GM23338 (cell line): ENCODE measurements at regions not wholly inside any gene's neighbourhood (a gene's known extent, or its start where the extent isn't known, plus 50 kb on each side); places are given as distances from the start of the nearest gene placed in this dataset.

Experiments used
- ATAC-seq: fragments of 200-7000 bp; cut with Tn5 transposase; 3 replicates; pipeline ENCODE4 v1.9.1; 2020
- DNase-seq: peaks from one replicate; pipeline ENCODE4 v3.0.0-alpha.2; 2015; ENCODE audit warnings: low spot score
- H2AFZ ChIP-seq: fragments of 200-600 bp; sonication (generic); 2 replicates; pipeline ENCODE4 v1.8.0; 2016; ENCODE audit warnings: antibody characterized with exemption, mild to moderate bottlenecking, moderate library complexity
- H3F3A ChIP-seq: fragments of 200-600 bp; sonication (generic); replicated peaks from 2 replicates; pipeline ENCODE4 v1.8.0; 2017; ENCODE audit warnings: antibody characterized with exemption, mixed run types, low read depth
- H3K27ac ChIP-seq: fragments of 200-600 bp; sonication (generic); 2 replicates; pipeline ENCODE4 v1.6.1; 2016; ENCODE audit warnings: low read depth
- H3K27me3 ChIP-seq: fragments of 200-600 bp; sonication (generic); 2 replicates; pipeline ENCODE4 v1.8.0; 2016; ENCODE audit warnings: mild to moderate bottlenecking, mixed run types, moderate library complexity; ENCODE audit not compliant: insufficient read depth
- H3K36me3 ChIP-seq: fragments of 200-600 bp; sonication (generic); 2 replicates; pipeline ENCODE4 v1.8.0; 2016; ENCODE audit warnings: mild to moderate bottlenecking; ENCODE audit not compliant: insufficient read depth
- H3K4me1 ChIP-seq: fragments of 200-600 bp; sonication (generic); 2 replicates; pipeline ENCODE4 v1.8.0; 2016; ENCODE audit warnings: mild to moderate bottlenecking, moderate library complexity; ENCODE audit not compliant: insufficient read depth
- H3K4me2 ChIP-seq: fragments of 200-600 bp; sonication (generic); 2 replicates; pipeline ENCODE4 v1.7.1; 2017; ENCODE audit warnings: mixed run types
- H3K4me3 ChIP-seq: fragments of 200-600 bp; sonication (generic); 2 replicates; pipeline ENCODE4 v1.6.1; 2016; ENCODE audit warnings: mixed run types
- H3K79me2 ChIP-seq: fragments of 200-600 bp; sonication (generic); replicated peaks from 2 replicates; pipeline ENCODE4 v1.8.0; 2017; ENCODE audit warnings: mild to moderate bottlenecking; ENCODE audit not compliant: insufficient read depth
- H3K9me2 ChIP-seq: fragments of 200-600 bp; sonication (generic); 2 replicates; pipeline ENCODE4 v1.8.0; 2017; ENCODE audit not compliant: insufficient read depth
- H4K20me1 ChIP-seq: fragments of 200-600 bp; sonication (generic); replicated peaks from 2 replicates; pipeline ENCODE4 v1.8.0; 2017; ENCODE audit warnings: mild to moderate bottlenecking; ENCODE audit not compliant: insufficient read depth
- H3K27ac Mint-ChIP-seq: 2 replicates; pipeline ENCODE4 v1.8.0; 2020; ENCODE audit warnings: inconsistent platforms, mild to moderate bottlenecking, moderate library complexity, mixed read lengths
- H3K27me3 Mint-ChIP-seq: 3 replicates; pipeline ENCODE4 v1.8.0; 2022; ENCODE audit warnings: low read depth, mild to moderate bottlenecking, moderate library complexity, mixed read lengths, inconsistent platforms; ENCODE audit not compliant: insufficient read depth, poor library complexity
- H3K36me3 Mint-ChIP-seq: 3 replicates; pipeline ENCODE4 v1.8.0; 2021; ENCODE audit warnings: low read depth, mild to moderate bottlenecking, inconsistent platforms, moderate library complexity, mixed read lengths
- H3K4me1 Mint-ChIP-seq: 3 replicates; pipeline ENCODE4 v1.8.0; 2020; ENCODE audit warnings: mild to moderate bottlenecking, inconsistent platforms, mixed read lengths
- H3K4me3 Mint-ChIP-seq: 3 replicates; pipeline ENCODE4 v1.8.0; 2021; ENCODE audit warnings: moderate library complexity, mild to moderate bottlenecking, inconsistent platforms, mixed read lengths
- H3K9me3 Mint-ChIP-seq: 3 replicates; pipeline ENCODE4 v1.8.0; 2020; ENCODE audit warnings: moderate library complexity, mild to moderate bottlenecking, inconsistent platforms, mixed read lengths
- CREB1 ChIP-seq: fragments of 250-450 bp; sonication (Bioruptor Pico); IDR thresholded peaks from 2 replicates; pipeline ENCODE4 v1.5.0; 2020; ENCODE audit warnings: low read depth, mild to moderate bottlenecking, moderate library complexity
- CTCF ChIP-seq, 2 experiments: fragments of 200-600 bp in 1 of 2; sonication (generic) in 1 of 2; conservative IDR thresholded peaks; 2 replicates each; pipeline versions ENCODE4 v1.5.1 to v1.6.1; 2016 to 2017; ENCODE audit warnings: antibody characterized with exemption in 2 of 2, low read depth in 2 of 2, mild to moderate bottlenecking in 2 of 2, moderate library complexity in 1 of 2
- ETS1 ChIP-seq: IDR thresholded peaks from 2 replicates; pipeline ENCODE4 v1.6.1; 2016; ENCODE audit warnings: antibody characterized with exemption
- EZH2 ChIP-seq: fragments of 200-600 bp; sonication (generic); IDR thresholded peaks from one replicate; pipeline ENCODE4 v1.8.0; 2017; ENCODE audit warnings: antibody characterized with exemption, mild to moderate bottlenecking, low read depth; ENCODE audit not compliant: unreplicated experiment
- EZH2phosphoT487 ChIP-seq: fragments of 200-600 bp; sonication (generic); IDR thresholded peaks from one replicate; pipeline ENCODE4 v1.8.1; 2018; ENCODE audit warnings: antibody characterized with exemption; ENCODE audit not compliant: unreplicated experiment
- JUNB ChIP-seq: IDR thresholded peaks from one replicate; pipeline ENCODE4 v1.6.1; 2016; ENCODE audit warnings: antibody characterized with exemption; ENCODE audit not compliant: unreplicated experiment
- NANOG ChIP-seq: IDR thresholded peaks from 2 replicates; pipeline ENCODE4 v1.6.1; 2016; ENCODE audit warnings: antibody characterized with exemption, borderline replicate concordance
- POLR2AphosphoS5 ChIP-seq: IDR thresholded peaks from 2 replicates; pipeline ENCODE4 v1.6.1; 2016; ENCODE audit warnings: antibody characterized with exemption, low read depth
- REST ChIP-seq: IDR thresholded peaks from one replicate; pipeline ENCODE4 v1.6.1; 2018; ENCODE audit warnings: antibody characterized with exemption; ENCODE audit not compliant: unreplicated experiment
- STAT1 ChIP-seq: IDR thresholded peaks from one replicate; pipeline ENCODE4 v1.6.1; 2016; ENCODE audit warnings: antibody characterized with exemption; ENCODE audit not compliant: unreplicated experiment
- ZNF114 ChIP-seq: fragments of 250-450 bp; sonication (Bioruptor Pico); IDR thresholded peaks from 2 replicates; pipeline ENCODE4 v1.5.0; 2020; ENCODE audit warnings: mild to moderate bottlenecking, moderate library complexity
- ZNF331 ChIP-seq: fragments of 250-450 bp; sonication (Bioruptor Pico); IDR thresholded peaks from 2 replicates; pipeline ENCODE4 v1.5.0; 2020; ENCODE audit warnings: low read depth, mild to moderate bottlenecking, moderate library complexity
- ZNF462 ChIP-seq: fragments of 250-450 bp; sonication (Bioruptor Pico); IDR thresholded peaks from 2 replicates; pipeline ENCODE4 v1.5.0; 2020; ENCODE audit warnings: mild to moderate bottlenecking, moderate library complexity

- TF ChIP-seq ZNF462 (CRISPR knock-in tag) = no peak
- no peak for TF ChIP-seq EZH2
Measured at GRCh38 chr9:23379842-23380241, 446.2 kb downstream of the ELAVL2 start (continued).

- no peaks in the 10 kb centered on the region for H3K4me1 ChIP-seq
- no peak for ATAC-seq
- no peaks in the 10 kb centered on the region for H3K27me3 Mint-ChIP-seq
- TF ChIP-seq CTCF (conservative IDR thresholded peaks at IDR 0.05; ENCODE audit: low read depth in 2 of 2) (no peak), EZH2phosphoT487 (no peak), ZNF331 (CRISPR knock-in tag) (no peak), EZH2 (no peak), STAT1 (no peak), CREB1 (CRISPR knock-in tag) (no peak), ETS1 (no peak), REST (no peak), POLR2AphosphoS5 (no peak), NANOG (no peak), ZNF114 (CRISPR knock-in tag) (no peak), JUNB (no peak)
Measured at GRCh38 chr9:23380821-23381220, 445.2 kb downstream of the ELAVL2 start.

More at GRCh38 chr9:23380821-23381220, 445.2 kb downstream of the ELAVL2 start:
- H3K4me2 ChIP-seq = no peak overlapping the region
- H3K79me2 ChIP-seq = no peaks in the 10 kb centered on the region
- no peak for DNase-seq
- no peaks in the 10 kb centered on the region for H3K36me3 ChIP-seq
- H3K27me3 ChIP-seq = no peaks in the 10 kb centered on the region
- H3K4me3 ChIP-seq = no peak overlapping the region
- H3K36me3 Mint-ChIP-seq = peaks cover 10% of the 10 kb centered on the region; the same call in 1 of the 3 replicates
- H2AFZ ChIP-seq = no peak overlapping the region
- H3K4me1 Mint-ChIP-seq = peaks cover 13% of the 10 kb centered on the region; the same call in 2 of the 3 replicates
- H3K4me3 Mint-ChIP-seq = no peak overlapping the region
- H3K9me3 Mint-ChIP-seq = peaks cover 19% of the 10 kb centered on the region
- no peaks in the 10 kb centered on the region for H3F3A ChIP-seq
- no peaks in the 10 kb centered on the region for H3K9me2 ChIP-seq
- no peaks in the 10 kb centered on the region for H4K20me1 ChIP-seq
- no peak overlapping the region for H3K27ac ChIP-seq
- H3K27ac Mint-ChIP-seq = no peak overlapping the region
